Epithelial cell of proximal tubule (primary cell): ENCODE measurements at regions not wholly inside any gene's neighbourhood (a gene's known extent, or its start where the extent isn't known, plus 50 kb on each side); places are given as distances from the start of the nearest gene placed in this dataset.

Source experiments
- DNase-seq: peaks from one replicate; pipeline ENCODE4 v3.0.0-alpha.2; 2011; ENCODE audit warnings: low read depth
- H3K4me3 ChIP-seq: 2 replicates; pipeline ENCODE4 v1.5.1; 2011; ENCODE audit warnings: low read depth, mild to moderate bottlenecking, low read length
- TF ChIP-seq, protein P1 (sequence below): conservative IDR thresholded peaks from 2 replicates; pipeline ENCODE4 v1.5.1; 2012; ENCODE audit warnings: low read depth, mild to moderate bottlenecking, low read length

DNA sequence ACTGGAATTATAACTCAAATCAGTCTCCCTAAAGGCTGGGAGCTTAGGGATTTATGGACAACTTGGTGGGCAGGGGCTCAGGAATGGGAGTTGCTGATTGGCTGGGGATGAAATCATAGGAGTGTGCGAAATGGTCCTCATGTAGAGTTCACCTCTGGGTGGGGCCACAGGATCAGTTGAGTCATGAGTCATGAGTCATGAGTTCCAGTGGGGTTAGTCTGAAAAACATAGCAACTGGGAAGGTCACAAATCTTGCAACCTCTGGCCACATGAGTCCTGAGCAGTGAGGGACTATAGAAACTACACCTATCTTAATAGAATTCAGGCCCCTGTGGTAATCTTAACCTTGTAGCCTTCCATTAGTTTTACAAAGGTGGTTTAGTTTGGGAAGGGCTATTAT lies 383.3 kb downstream of the RBM43 start:
- peak; percentile 35 for DNase-seq
- H3K4me3 ChIP-seq, result no peak overlapping the region
- TF ChIP-seq, protein P1, sequence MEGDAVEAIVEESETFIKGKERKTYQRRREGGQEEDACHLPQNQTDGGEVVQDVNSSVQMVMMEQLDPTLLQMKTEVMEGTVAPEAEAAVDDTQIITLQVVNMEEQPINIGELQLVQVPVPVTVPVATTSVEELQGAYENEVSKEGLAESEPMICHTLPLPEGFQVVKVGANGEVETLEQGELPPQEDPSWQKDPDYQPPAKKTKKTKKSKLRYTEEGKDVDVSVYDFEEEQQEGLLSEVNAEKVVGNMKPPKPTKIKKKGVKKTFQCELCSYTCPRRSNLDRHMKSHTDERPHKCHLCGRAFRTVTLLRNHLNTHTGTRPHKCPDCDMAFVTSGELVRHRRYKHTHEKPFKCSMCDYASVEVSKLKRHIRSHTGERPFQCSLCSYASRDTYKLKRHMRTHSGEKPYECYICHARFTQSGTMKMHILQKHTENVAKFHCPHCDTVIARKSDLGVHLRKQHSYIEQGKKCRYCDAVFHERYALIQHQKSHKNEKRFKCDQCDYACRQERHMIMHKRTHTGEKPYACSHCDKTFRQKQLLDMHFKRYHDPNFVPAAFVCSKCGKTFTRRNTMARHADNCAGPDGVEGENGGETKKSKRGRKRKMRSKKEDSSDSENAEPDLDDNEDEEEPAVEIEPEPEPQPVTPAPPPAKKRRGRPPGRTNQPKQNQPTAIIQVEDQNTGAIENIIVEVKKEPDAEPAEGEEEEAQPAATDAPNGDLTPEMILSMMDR, result no peak

DNA sequence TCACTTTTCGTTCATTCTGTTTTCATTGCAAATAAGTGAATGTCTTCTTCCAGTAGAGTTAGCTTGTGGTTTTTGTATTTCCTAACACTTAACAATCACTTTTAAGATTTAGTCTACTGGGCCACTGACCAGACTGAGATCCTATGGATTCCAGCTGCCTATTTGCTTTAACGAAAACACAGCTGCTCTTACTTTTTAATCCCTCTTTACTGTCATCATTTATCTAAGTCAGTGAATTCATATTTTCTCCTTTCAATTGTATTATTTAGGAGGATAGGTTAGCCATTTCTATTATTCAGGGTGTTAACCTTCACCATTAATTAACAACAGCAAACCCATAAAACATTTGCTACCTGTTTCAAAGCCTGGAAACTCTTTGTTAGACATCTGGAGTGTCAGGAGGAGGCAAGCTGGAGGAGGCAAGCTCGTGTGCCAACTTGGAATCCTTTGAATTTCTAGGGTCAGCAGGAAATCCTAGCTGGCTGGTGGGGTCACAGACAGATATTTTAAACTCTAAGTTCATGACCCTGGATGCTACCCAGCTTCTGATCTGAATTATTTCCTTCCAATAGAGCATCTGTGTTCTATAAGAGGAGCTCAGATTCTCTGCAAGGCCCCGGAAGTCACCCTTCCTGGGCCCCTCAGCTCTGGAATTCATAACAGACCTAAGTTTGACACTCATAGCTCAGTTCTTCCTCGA lies 385.3 kb downstream of the RBM43 start:
- no peak overlapping the region for H3K4me3 ChIP-seq
- TF ChIP-seq, protein P1, result no peak
- DNase-seq, result no peak

DNA sequence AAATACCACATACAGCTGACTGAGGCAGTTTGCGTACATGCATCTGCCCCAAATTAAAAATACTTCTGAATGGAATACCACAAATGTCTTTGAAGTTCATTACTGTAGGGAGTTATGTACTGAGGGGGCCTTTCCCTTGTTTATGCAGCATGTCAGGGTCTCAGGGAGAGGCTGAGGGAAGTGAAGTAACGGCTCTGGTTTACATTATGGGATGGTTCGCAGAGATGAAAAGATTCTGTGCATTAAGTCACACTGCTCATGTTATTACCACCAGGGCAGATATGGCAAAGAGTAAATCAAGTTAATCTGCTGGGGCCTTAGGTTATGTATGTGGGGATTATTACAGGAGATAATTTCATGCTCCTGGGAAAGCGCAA lies 385.9 kb upstream of the RND3 start:
- no peak for DNase-seq
- no peak overlapping the region for H3K4me3 ChIP-seq
- TF ChIP-seq, protein P1, result no peak

DNA sequence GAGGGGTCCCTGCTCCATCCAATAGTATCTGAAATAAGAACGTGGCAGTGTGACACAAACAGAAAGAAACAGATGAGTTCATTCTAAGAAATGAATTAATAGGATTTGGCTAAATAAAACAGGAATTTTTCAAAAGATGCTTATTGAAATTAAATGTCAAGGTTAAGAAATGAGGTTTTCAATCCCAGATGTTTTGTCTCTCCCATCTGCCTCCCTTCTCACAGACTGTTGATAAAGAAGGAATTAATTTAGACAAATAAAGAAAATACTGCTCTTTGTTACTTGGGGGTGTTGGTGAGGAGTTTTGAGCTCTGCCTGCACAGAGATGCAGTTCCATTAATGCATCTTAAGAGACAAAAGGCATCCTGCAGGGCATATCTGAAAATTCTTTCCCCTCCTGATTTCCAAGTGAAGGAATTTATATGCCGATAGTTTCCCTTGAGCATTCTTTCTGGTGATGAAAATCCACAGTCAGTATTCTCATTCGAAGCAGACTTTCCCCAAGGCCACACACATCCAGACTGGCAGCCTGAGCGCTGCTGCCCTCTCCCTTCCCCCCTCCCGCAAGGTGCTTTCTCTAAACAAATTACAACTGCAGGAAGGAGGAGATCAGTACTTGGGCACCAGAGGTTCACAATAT lies 385.4 kb upstream of the RND3 start:
- TF ChIP-seq, protein P1, result no peak
- no peak for DNase-seq

DNA sequence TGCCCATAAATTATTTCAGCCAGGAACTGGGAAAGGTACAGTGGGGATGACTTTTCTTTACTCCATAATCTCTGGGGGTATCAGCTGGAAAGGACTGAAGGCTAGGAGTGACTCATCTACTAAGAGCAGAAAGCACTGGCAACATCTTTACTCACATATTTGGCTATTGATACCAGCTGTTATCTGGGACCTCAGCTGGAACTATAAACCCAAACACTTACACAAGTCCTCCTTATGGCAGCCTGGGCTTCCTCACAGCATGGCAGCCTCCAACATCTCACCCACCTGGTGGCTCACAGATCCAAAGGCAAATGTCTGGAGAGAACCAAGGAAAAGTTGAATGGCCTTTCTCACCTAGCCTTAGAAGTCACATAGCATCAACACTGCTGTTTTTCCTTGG lies 379.0 kb upstream of the RND3 start:
- DNase-seq, result no peak
- TF ChIP-seq, protein P1, result no peak
- no peak overlapping the region for H3K4me3 ChIP-seq

More for the DNA sequence above, 385.4 kb upstream of the RND3 start:
- H3K4me3 ChIP-seq, result no peak overlapping the region

DNA sequence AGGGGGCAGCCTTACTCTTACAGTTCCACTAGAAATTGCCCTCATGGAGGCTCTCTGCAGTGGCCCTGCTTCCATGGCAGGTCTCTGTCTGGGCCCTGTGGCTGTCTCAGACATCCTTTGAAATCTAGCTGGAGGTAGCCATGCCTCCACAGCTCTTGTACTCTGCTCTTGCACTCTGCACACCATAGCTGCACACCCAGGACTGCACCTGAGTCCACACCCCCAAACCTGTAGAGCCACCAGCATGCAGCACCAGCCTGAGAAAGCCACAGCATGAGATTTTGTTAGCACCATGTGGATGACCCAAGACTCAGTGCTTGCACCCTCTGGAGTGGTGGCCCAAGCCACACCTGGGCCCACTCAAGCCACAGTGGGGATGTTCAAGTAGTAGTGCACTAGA lies 376.2 kb upstream of the RND3 start:
- no peak overlapping the region for H3K4me3 ChIP-seq
- TF ChIP-seq, protein P1, result no peak
- DNase-seq, result no peak

DNA sequence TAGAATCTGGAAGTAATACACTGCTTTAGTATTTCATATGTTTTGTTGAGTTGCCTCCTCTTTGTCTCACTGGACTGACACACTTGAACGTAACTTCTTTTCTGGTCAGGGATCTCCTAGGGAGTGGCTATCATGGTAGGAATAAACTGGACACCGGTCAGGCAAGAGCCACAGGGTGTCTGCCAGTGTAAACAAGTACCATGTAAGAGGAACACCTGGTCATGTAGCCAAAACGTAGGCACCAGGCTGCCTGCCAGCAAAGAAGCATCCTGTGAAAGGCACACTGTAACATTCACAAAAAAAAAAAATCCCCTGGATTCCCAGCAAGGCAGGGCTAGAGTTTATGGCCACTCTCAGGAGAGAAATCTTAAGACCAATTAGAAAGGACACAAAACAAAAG lies 372.8 kb upstream of the RND3 start:
- TF ChIP-seq, protein P1, result no peak
- DNase-seq, result no peak

More for the DNA sequence above, 372.8 kb upstream of the RND3 start:
- H3K4me3 ChIP-seq, result no peak overlapping the region
